Heart right ventricle (tissue), 16 donors: ENCODE measurements at regions not wholly inside any gene's neighbourhood (a gene's known extent, or its start where the extent isn't known, plus 50 kb on each side); places are given as distances from the start of the nearest gene placed in this dataset.

Experiments used
- ATAC-seq, 8 donors: fragments of 200-7000 bp; cut with Tn5 transposase; one replicate each; pipeline ENCODE4 v1.9.1; 2020; ENCODE audit warnings: mild to moderate bottlenecking in 8 of 8, moderate library complexity in 8 of 8, moderate number of reproducible peaks in 1 of 8
- DNase-seq, 2 donors: peaks; one replicate each; pipeline ENCODE4 v3.0.0-alpha.2; 2020
- H3K27ac ChIP-seq, 10 donors: fragments of 200-600 bp; sonication (generic) in 2 of 10; one replicate each; pipeline versions ENCODE4 v1.5.0 to v1.8.0; 2020 to 2022; ENCODE audit warnings: mild to moderate bottlenecking in 3 of 10
- H3K27me3 ChIP-seq, 7 donors: fragments of 200-600 bp; one replicate each; pipeline ENCODE4 v1.8.0; 2021 to 2022; ENCODE audit warnings: mild to moderate bottlenecking in 2 of 7
- H3K36me3 ChIP-seq, 9 donors: fragments of 200-600 bp; sonication (generic) in 1 of 9; one replicate each; pipeline versions ENCODE4 v1.5.0 to v1.8.0; 2020 to 2022; ENCODE audit warnings: mild to moderate bottlenecking in 2 of 9
- H3K4me1 ChIP-seq, 9 donors: fragments of 200-600 bp; sonication (generic) in 1 of 9; one replicate each; pipeline versions ENCODE4 v1.5.0 to v1.8.0; 2020 to 2022; ENCODE audit warnings: mild to moderate bottlenecking in 4 of 9
- H3K4me3 ChIP-seq, 10 donors: fragments of 200-600 bp; sonication (generic) in 2 of 10; one replicate each; pipeline versions ENCODE4 v1.5.0 to v1.8.0; 2020 to 2022; ENCODE audit warnings: mild to moderate bottlenecking in 7 of 10, moderate library complexity in 2 of 10
- H3K9me3 ChIP-seq, 11 donors: fragments of 200-600 bp in 10 of 11; sonication (generic) in 2 of 11; one replicate each; pipeline versions ENCODE4 v1.5.0 to v1.8.0; 2013 to 2022; ENCODE audit warnings: mild to moderate bottlenecking in 2 of 11, control low read depth in 1 of 11, moderate library complexity in 1 of 11
- WGBS, 2 donors: extraction: QIAGEN DNeasy Blood & Tissue Kit; methylation state at CpG; one replicate each; pipeline ENCODE4 v1.1.7; 2013; ENCODE audit warnings: inconsistent platforms in 1 of 2; 5-methylcytosine and 5-hydroxymethylcytosine counted together
- intact Hi-C, 10 donors: fragments of 100-400 bp; cut with DNase I; formaldehyde crosslinking; loops; one replicate each; pipeline versions ENCODE4 v1.11.1 to v1.14.2; 2022
- TF ChIP-seq, protein P1 (sequence below), 9 donors: fragments of 200-600 bp; sonication (generic) in 2 of 9; IDR thresholded peaks; one replicate each; pipeline versions ENCODE4 v1.5.0 to v1.8.0; 2021 to 2022; ENCODE audit warnings: antibody characterized with exemption in 9 of 9, mild to moderate bottlenecking in 5 of 9, moderate library complexity in 1 of 9
- donor health status: Arrhythmogenic right ventricular cardiomyopathy.
- donor health status: ischemic (EF 13 %, LVEDD 7.1; RV severe dilation, severe dysfunction).
- donor health status: healthy with polysubstance abuse.
- donor health status: DM: no; HTN: yes; CAD: no.
- donor health status: DM: no; HTN: no; CAD: no.
- donor health status: ischemic (EF 25% LVEDD 6.9; RV normal size, moderate dysfunction).
- donor health status: ischemic (EF 25% LVEDD 5.7; RV mildly dilated, moderate dysfunction).
- donor health status: healthy.
- donor health status: DM: yes; HTN: yes; CAD: no.
- donor health status: Ischemic cardiomyopathy.
- donor health status: ischemic (EF 35%, LVEDD 5.7; RV mildly dilated, moderate dysfunction).
- donor health status: nonischemic (EF 11% LVEDD 7.7; RV severe dilation, severe dysfunction).
- donor health status: DM: yes; HTN: yes; CAD: no.
- donor health status: PGD.
- donor health status: ischemic (EF 29% LVEDD 5.4; RV normal size, mild dysfunction).
- donor health status: nonischemic (EF 23%, LVEDD 6.1; RV moderate dilation, normal function).

DNA sequence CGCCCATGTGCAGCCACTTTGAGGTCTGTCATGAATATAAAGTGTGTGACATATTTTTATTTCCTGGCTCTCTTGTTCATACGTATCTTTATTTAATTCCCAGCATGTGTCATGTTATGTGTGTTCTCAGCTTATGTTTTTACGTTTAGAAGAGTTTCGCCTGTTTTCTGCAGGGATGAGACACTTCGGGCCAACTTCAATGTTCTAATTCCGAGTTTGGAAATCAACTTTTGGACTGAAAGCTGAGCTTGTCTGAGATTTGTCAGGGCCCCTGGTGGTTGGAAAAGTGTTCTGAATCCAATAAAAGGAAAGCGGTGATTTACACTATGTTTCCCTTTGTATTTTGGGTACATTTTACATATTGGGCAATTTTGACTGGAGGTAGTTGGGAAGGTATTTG, 810.7 kb downstream of the TBC1D22A start:
- TF ChIP-seq, protein P1, sequence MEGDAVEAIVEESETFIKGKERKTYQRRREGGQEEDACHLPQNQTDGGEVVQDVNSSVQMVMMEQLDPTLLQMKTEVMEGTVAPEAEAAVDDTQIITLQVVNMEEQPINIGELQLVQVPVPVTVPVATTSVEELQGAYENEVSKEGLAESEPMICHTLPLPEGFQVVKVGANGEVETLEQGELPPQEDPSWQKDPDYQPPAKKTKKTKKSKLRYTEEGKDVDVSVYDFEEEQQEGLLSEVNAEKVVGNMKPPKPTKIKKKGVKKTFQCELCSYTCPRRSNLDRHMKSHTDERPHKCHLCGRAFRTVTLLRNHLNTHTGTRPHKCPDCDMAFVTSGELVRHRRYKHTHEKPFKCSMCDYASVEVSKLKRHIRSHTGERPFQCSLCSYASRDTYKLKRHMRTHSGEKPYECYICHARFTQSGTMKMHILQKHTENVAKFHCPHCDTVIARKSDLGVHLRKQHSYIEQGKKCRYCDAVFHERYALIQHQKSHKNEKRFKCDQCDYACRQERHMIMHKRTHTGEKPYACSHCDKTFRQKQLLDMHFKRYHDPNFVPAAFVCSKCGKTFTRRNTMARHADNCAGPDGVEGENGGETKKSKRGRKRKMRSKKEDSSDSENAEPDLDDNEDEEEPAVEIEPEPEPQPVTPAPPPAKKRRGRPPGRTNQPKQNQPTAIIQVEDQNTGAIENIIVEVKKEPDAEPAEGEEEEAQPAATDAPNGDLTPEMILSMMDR (IDR thresholded peaks at IDR 0.05): no peak
- no peaks in the 10 kb centered on the region for H3K4me1 ChIP-seq
- H3K9me3 ChIP-seq: no peaks in the 10 kb centered on the region
- no peak overlapping the region for H3K4me3 ChIP-seq
- no peak overlapping the region for H3K27ac ChIP-seq
- H3K36me3 ChIP-seq: no peaks in the 10 kb centered on the region
- H3K27me3 ChIP-seq: peaks cover 0 to 23% (median 7%) of the 10 kb centered on the region in 7 donors
- no peak for ATAC-seq
- WGBS, 2 donors: 79 to 80% methylated on average over 7 of the region's 7 CpGs
- no peak for DNase-seq
- intact Hi-C loops: no loop called here

DNA sequence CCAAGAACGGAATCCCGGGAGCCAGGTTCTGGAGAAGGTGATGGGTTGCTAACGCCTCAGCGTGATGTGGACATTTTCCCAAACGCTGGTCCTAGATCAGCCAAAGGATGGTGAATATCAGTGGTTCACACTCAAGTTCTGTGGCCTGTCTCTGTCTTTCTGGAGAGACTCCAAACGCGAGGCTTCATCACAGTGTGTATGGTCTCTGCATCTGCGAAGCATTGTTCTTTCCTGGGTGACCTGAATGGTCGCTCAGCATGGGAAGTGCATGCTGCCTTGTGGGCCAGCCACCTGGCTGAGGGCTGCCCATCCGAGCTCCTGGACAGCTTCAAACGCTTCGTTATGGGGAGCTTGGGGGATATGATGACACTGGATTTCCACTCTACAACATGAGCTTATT, 810.0 kb downstream of the TBC1D22A start:
- H3K9me3 ChIP-seq: no peaks in the 10 kb centered on the region
- H3K4me3 ChIP-seq: no peak overlapping the region
- ATAC-seq (no peak), DNase-seq (no peak)
- H3K27ac ChIP-seq: no peak overlapping the region
- intact Hi-C loops: no loop called here
- peaks cover 0 to 23% (median 5%) of the 10 kb centered on the region in 7 donors for H3K27me3 ChIP-seq
- H3K4me1 ChIP-seq: no peaks in the 10 kb centered on the region
- 89% methylated on average over 12 of the region's 12 CpGs for WGBS, 2 donors
- H3K36me3 ChIP-seq: no peaks in the 10 kb centered on the region
- TF ChIP-seq, protein P1 (IDR thresholded peaks at IDR 0.05): no peak

DNA sequence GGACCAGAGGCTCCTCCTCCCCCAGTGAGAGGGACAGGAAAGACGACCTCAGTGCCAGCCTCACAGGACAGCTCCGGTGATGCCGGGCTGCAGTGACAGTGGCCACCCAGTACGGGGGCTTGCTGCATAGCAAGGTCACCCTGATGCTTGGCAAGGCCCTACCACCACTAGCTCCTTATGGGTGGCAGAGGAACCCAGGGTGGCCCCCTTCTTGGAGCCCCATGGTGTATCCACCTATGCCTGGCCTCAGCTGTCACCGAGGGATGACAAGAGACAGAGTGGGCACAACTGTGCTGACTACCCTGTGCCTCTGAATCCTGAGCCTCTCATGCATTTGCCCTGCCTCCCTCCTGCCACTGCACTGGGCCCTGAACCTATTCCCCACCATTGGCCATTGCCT, 809.2 kb downstream of the TBC1D22A start:
- TF ChIP-seq, protein P1 (IDR thresholded peaks at IDR 0.05): no peak
- Histone ChIP-seq H3K9me3 (no peaks in the 10 kb centered on the region), H3K27ac (no peak overlapping the region), H3K4me1 (no peaks in the 10 kb centered on the region), H3K4me3 (no peak overlapping the region), H3K36me3 (no peaks in the 10 kb centered on the region), H3K27me3 (peaks cover 0 to 23% (median 5%) of the 10 kb centered on the region in 7 donors)
- DNase-seq (no peak), ATAC-seq (no peak)
- 80 to 84% methylated on average over 5 of the region's 5 CpGs for WGBS, 2 donors
- intact Hi-C loops: no loop called here

DNA sequence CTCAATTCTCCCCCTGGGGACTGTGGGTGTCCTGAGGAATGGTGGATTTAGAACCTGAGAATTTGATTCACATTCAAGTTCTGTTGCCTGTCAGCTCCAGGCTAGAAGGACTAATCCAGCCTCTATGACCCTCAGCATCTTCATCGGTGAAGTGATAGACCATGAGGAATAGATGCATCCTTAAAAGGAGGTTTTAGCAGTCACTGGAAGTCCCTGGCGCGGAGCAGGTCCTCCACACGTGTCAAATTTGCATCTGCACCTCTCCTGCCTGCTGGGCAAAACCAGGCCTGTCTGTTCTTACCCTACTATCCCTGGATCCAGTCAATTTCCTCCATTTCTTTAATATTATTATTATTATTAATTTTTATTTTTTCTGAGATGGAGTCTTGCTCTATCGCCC, 808.4 kb downstream of the TBC1D22A start:
- no peak for ATAC-seq
- intact Hi-C loops: no loop called here
- DNase-seq: no peak
- H3K9me3 ChIP-seq: no peaks in the 10 kb centered on the region
- TF ChIP-seq, protein P1 (IDR thresholded peaks at IDR 0.05): no peak
- no peak overlapping the region for H3K27ac ChIP-seq
- WGBS, 2 donors: 76 to 87% methylated on average over 5 of the region's 5 CpGs
- no peak overlapping the region for H3K4me3 ChIP-seq
- no peaks in the 10 kb centered on the region for H3K4me1 ChIP-seq
- H3K27me3 ChIP-seq: peaks cover 0 to 23% (median 9%) of the 10 kb centered on the region in 7 donors
- H3K36me3 ChIP-seq: no peaks in the 10 kb centered on the region
